BLaER1 (cell line): ENCODE measurements at regions not wholly inside any gene's neighbourhood (a gene's known extent, or its start where the extent isn't known, plus 50 kb on each side); places are given as distances from the start of the nearest gene placed in this dataset.
"Not testable (repeated sequence)": the region's sequence is repeated elsewhere in the genome, so short reads cannot be mapped to it uniquely, and the experiment has no call there.

Experiments
- H3K27ac ChIP-seq: shearing (Covaris generic); formaldehyde crosslinking; 2 replicates; pipeline ENCODE4 v1.8.1; 2022
- H3K27me3 ChIP-seq: shearing (Covaris generic); formaldehyde crosslinking; 2 replicates; pipeline ENCODE4 v1.8.1; 2022
- H3K36me3 ChIP-seq: shearing (Covaris generic); formaldehyde crosslinking; 2 replicates; pipeline ENCODE4 v1.8.1; 2022
- H3K4me1 ChIP-seq: shearing (Covaris generic); formaldehyde crosslinking; 2 replicates; pipeline ENCODE4 v1.8.1; 2022
- H3K4me2 ChIP-seq: shearing (Covaris generic); formaldehyde crosslinking; 2 replicates; pipeline ENCODE4 v1.8.1; 2022
- H3K4me3 ChIP-seq: shearing (Covaris generic); formaldehyde crosslinking; 2 replicates; pipeline ENCODE4 v1.8.1; 2022
- H3K9ac ChIP-seq: shearing (Covaris generic); formaldehyde crosslinking; 2 replicates; pipeline ENCODE4 v1.8.1; 2022
- H3K9me3 ChIP-seq: shearing (Covaris generic); formaldehyde crosslinking; 2 replicates; pipeline ENCODE4 v1.8.1; 2022
- H4K20me1 ChIP-seq: shearing (Covaris generic); formaldehyde crosslinking; 2 replicates; pipeline ENCODE4 v1.8.1; 2022
- Cebpa-rat ChIP-seq: shearing (Covaris generic); IDR thresholded peaks from 2 replicates; pipeline ENCODE4 v1.8.1; 2022

- H3K9me3 ChIP-seq, result peaks cover 12% of the 10 kb centered on the region; the same call in 1 of the 2 replicates
- no peaks in the 10 kb centered on the region for H4K20me1 ChIP-seq
- no peaks in the 10 kb centered on the region for H3K27me3 ChIP-seq
- H3K4me2 ChIP-seq, result no peak overlapping the region
- no peak overlapping the region for H3K27ac ChIP-seq
- H3K4me3 ChIP-seq, result no peak overlapping the region
- H3K9ac ChIP-seq, result no peak overlapping the region
- no peaks in the 10 kb centered on the region for H3K4me1 ChIP-seq
- no peaks in the 10 kb centered on the region for H3K36me3 ChIP-seq
- no peak for TF ChIP-seq Cebpa-rat
Measured at GRCh38 chr17:22278302-22279275, 586.3 kb downstream of the KCNJ18 start.

GRCh38 chr17:22286337-22287041 lies 594.2 kb downstream of the KCNJ18 start:
- no peaks in the 10 kb centered on the region for H4K20me1 ChIP-seq
- H3K36me3 ChIP-seq, result no peaks in the 10 kb centered on the region
- no peak for TF ChIP-seq Cebpa-rat
- H3K27me3 ChIP-seq, result no peaks in the 10 kb centered on the region
- no peak overlapping the region for H3K27ac ChIP-seq
- peak overlapping the region; percentile 55 for H3K4me2 ChIP-seq
- peaks cover 10% of the 10 kb centered on the region for H3K4me1 ChIP-seq
- no peaks in the 10 kb centered on the region for H3K9me3 ChIP-seq
- H3K9ac ChIP-seq, result no peak overlapping the region
- no peak overlapping the region for H3K4me3 ChIP-seq

- not testable (repeated sequence) for H3K27ac ChIP-seq, H3K27me3 ChIP-seq, H3K9ac ChIP-seq, H4K20me1 ChIP-seq, H3K4me1 ChIP-seq, H3K4me3 ChIP-seq, H3K4me2 ChIP-seq, H3K36me3 ChIP-seq
- H3K9me3 ChIP-seq, result peaks cover 11% of the 10 kb centered on the region
Measured at GRCh38 chr17:22298484-22298951, 606.2 kb downstream of the KCNJ18 start.

- Histone ChIP-seq H3K9me3 (peaks cover 25% of the 10 kb centered on the region), H3K27me3 (no peaks in the 10 kb centered on the region), H3K36me3 (no peaks in the 10 kb centered on the region), H3K9ac (no peak overlapping the region), H3K4me2 (no peak overlapping the region), H3K27ac (no peak overlapping the region), H3K4me1 (no peaks in the 10 kb centered on the region), H3K4me3 (no peak overlapping the region), H4K20me1 (no peaks in the 10 kb centered on the region)
- no peak for TF ChIP-seq Cebpa-rat
Measured at GRCh38 chr17:22300177-22300576, 607.9 kb downstream of the KCNJ18 start.

GRCh38 chr17:22300731-22301352 lies 608.5 kb downstream of the KCNJ18 start:
- H3K27me3 ChIP-seq, result no peaks in the 10 kb centered on the region
- H3K4me3 ChIP-seq, result no peak overlapping the region
- H4K20me1 ChIP-seq, result no peaks in the 10 kb centered on the region
- peaks cover 28% of the 10 kb centered on the region for H3K9me3 ChIP-seq
- H3K4me2 ChIP-seq, result no peak overlapping the region
- no peak for TF ChIP-seq Cebpa-rat
- no peaks in the 10 kb centered on the region for H3K36me3 ChIP-seq
- no peaks in the 10 kb centered on the region for H3K4me1 ChIP-seq
- H3K9ac ChIP-seq, result no peak overlapping the region
- no peak overlapping the region for H3K27ac ChIP-seq

GRCh38 chr17:22301353-22301745 lies 609.0 kb downstream of the KCNJ18 start:
- TF ChIP-seq Cebpa-rat, result no peak
- H3K9me3 ChIP-seq, result peaks cover 28% of the 10 kb centered on the region

GRCh38 chr17:22303096-22303495 lies 610.8 kb downstream of the KCNJ18 start:
- Histone ChIP-seq H3K27me3 (no peaks in the 10 kb centered on the region), H3K9me3 (peaks cover 28% of the 10 kb centered on the region), H3K4me1 (no peaks in the 10 kb centered on the region), H3K36me3 (no peaks in the 10 kb centered on the region), H3K9ac (no peak overlapping the region), H3K4me2 (no peak overlapping the region), H3K4me3 (no peak overlapping the region), H3K27ac (no peak overlapping the region), H4K20me1 (no peaks in the 10 kb centered on the region)
- no peak for TF ChIP-seq Cebpa-rat

More at GRCh38 chr17:22301353-22301745, 609.0 kb downstream of the KCNJ18 start:
- Histone ChIP-seq H3K4me1 (no peaks in the 10 kb centered on the region), H3K4me2 (no peak overlapping the region), H4K20me1 (no peaks in the 10 kb centered on the region), H3K27me3 (no peaks in the 10 kb centered on the region), H3K27ac (no peak overlapping the region), H3K4me3 (no peak overlapping the region), H3K36me3 (no peaks in the 10 kb centered on the region), H3K9ac (no peak overlapping the region)

GRCh38 chr17:22303865-22304264 lies 611.5 kb downstream of the KCNJ18 start:
- Histone ChIP-seq H3K9ac (no peak overlapping the region), H3K9me3 (peaks cover 28% of the 10 kb centered on the region), H3K4me1 (no peaks in the 10 kb centered on the region), H4K20me1 (no peaks in the 10 kb centered on the region), H3K4me2 (no peak overlapping the region), H3K27me3 (no peaks in the 10 kb centered on the region), H3K36me3 (no peaks in the 10 kb centered on the region), H3K27ac (no peak overlapping the region), H3K4me3 (no peak overlapping the region)
- TF ChIP-seq Cebpa-rat, result no peak

- no peaks in the 10 kb centered on the region for H3K36me3 ChIP-seq
- H3K4me3 ChIP-seq, result no peak overlapping the region
- no peak overlapping the region for H3K4me2 ChIP-seq
- no peaks in the 10 kb centered on the region for H3K27me3 ChIP-seq
- no peaks in the 10 kb centered on the region for H3K4me1 ChIP-seq
- H3K9ac ChIP-seq, result no peak overlapping the region
- peaks cover 28% of the 10 kb centered on the region for H3K9me3 ChIP-seq
- H4K20me1 ChIP-seq, result no peaks in the 10 kb centered on the region
- no peak overlapping the region for H3K27ac ChIP-seq
- no peak for TF ChIP-seq Cebpa-rat
Measured at GRCh38 chr17:22304667-22305303, 612.5 kb downstream of the KCNJ18 start.
